GM19239 (cell line): ENCODE measurements at regions not wholly inside any gene's neighbourhood (a gene's known extent, or its start where the extent isn't known, plus 50 kb on each side); places are given as distances from the start of the nearest gene placed in this dataset.
"Not testable (repeated sequence)": the region's sequence is repeated elsewhere in the genome, so short reads cannot be mapped to it uniquely, and the experiment has no call there.

Experiments
- DNase-seq: peaks from one replicate; pipeline ENCODE4 v3.0.0; 2011; ENCODE audit warnings: low spot score; ENCODE audit not compliant: insufficient read length
- FAIRE-seq: peaks from 2 replicates; lab custom pipeline; 2011; peaks lifted over from hg19 to GRCh38; lab: Jason Lieb, UNC

DNA sequence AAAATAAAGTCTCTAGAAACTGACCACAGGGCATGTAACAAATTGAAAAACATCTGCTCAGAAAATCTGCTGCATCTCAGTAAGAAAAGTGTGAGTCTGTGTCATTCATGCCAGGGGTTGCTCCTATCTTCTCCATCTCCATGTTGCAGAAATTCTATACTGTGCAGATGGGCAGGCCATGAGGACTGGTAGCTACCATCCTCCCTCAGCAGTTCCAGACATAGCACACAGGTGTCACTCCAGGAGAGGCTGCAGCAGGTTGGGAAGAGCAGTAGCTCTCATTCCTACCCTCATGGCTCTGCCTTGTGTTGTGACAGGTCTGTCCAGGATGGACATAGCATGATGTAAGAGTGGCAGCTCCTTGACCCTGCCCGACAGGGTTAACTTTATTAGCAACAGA is 173.4 kb downstream of the NDUFS4 start:
- DNase-seq (no peak), FAIRE-seq (no peak)

DNA sequence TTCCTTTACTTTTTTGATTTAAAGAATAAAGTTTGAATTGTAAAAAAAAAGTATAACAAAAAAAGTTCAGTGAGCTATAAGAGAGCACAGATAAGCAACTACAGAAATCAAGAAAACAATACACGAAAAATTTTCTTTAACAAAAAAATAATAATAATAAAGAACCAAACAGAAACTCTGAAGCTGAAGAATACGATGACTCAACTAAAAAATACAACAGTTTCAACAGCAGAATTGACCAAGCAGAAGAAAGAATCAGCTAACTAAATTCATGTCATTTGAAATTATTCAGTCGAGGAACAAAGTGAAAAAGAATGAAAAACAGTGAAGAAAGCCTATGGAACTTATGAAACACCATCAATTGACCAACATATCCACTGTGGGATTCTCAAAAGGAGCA is 177.7 kb downstream of the NDUFS4 start:
- DNase-seq (no peak), FAIRE-seq (no peak)

DNA sequence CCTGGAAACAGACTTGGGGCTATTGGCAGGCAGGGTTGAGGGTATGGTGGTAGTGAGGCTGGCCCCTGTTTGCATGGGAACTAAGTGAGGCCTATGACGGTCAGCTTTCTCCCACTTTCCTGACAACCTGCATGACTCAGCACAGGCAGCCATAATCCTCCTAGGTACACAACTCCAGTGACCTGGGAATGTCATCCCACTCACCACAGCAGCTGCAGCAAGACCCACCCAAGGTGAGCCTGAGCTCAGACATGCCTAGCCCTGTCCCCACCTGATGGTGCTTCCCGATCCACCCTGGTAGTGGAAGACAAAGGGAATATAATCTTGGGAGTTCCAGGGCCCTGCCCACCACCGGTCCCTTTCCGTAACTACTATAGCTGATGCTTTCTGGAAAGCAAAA is 178.7 kb downstream of the NDUFS4 start:
- DNase-seq (no peak), FAIRE-seq (no peak)

DNA sequence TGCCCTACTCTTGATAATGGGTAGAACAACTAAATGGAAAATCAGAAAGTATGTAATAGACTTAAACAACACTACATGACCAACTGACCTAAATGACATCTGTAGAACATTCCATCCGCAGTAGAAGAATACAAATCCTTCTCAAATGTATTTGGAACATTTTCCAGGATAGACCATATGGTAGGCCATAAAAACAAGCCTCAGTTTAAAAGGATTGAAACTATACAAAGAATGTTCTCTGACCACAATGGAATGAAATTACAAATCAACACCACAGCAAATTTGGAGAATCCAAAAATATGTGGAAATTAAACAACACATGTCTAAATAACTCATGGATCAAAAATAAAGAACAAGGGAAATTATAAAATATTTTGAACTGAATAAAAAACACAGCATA is 189.2 kb downstream of the NDUFS4 start:
- FAIRE-seq (no peak), DNase-seq (no peak)

DNA sequence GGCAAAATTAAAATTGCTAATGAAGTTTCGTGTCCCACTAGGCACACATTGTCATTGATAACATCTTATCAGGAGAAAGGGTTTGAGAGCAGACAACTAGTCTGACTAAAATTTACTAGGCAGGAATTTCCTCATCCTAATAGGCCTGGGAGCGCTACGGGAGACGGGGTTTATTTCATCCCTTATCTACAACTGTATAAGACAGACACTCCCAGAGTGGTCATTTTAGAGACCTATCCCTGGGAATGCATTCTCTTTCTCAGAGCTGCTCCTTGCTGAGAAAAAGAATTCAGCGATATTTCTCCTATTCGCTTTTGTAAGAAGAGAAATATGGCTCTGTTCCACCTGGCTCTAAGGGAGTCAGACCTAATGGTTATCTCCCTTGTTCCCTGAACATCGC is 191.8 kb downstream of the NDUFS4 start:
- DNase-seq, FAIRE-seq: not testable (repeated sequence)

DNA sequence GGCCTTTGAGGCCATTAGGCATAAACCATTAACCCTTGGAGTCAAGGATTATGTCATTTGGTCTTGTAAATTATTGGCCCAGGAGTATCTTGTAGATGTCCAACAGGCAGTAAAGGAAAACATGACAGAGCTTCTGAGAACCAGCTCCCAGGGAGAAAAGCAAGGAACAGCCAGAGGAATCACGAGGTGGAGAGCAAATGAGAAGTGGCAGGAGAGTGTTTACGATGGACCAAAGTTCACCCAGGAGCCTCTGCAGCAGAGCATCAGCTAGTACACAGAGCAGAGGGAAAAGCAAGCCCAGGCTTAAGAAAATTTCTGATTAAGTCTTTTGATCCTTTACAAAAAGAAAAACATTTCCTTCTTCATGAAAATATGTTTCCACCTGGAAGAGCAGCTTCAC is 206.2 kb downstream of the NDUFS4 start:
- no peak for FAIRE-seq
- no peak for DNase-seq

DNA sequence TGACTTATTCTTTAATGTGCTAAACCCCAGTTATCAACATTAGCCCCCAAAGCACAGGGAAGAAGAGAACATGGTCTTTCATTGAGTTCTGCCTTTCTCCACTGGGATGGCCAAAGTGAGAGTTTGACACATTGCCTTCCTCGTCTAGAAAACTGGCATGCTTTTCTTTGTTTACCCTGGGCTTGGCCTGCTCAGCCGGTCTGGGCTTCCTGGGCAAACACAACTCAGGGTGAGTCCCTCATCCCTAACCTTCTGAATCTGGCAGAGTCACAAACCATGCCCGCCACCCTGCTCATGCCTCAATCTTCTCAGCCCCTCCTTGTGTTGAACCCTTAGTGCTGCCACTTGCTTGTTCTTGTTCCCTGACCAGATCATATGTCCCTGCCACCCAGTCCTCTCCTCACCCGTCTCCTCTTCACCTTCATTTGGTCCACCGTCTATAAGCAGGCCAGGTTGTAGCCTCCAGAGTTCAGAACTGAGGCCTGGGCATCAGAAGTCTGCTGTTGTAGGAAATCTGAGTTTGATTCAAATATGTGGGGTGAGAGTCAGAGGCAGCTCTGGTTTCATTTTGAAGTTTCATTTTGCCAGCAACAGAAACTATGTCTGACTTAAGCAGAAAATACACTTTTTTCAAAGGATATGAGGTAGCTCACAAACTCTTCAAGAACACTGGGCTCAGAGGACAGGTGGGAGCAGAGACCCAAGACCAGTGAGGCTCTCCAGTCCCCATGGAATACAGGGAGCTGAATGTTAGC is 217.6 kb downstream of the NDUFS4 start:
- no peak for FAIRE-seq
- DNase-seq: no peak

DNA sequence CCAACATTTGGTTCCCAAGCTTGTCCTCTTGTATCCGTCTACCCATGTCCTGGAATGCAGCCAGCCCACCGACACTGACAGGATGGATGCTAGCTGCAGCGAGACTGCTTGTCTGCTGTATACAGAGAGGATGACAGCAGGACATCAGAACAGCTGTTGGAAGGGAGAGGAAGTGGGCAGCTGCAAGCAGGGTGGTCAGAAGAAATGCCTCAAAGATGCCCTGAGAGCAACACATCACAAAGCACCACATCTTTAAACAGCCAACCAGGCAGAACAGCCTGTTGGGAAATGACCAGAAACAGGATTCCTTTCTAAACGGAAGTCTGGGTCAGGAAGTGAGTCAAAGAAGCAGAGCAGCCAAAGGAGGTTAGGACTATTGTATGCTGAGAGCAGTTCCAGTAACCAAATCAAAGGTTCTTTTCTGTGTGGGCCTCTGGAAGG is 219.1 kb downstream of the NDUFS4 start:
- FAIRE-seq (peak; percentile 42), DNase-seq (no peak)

DNA sequence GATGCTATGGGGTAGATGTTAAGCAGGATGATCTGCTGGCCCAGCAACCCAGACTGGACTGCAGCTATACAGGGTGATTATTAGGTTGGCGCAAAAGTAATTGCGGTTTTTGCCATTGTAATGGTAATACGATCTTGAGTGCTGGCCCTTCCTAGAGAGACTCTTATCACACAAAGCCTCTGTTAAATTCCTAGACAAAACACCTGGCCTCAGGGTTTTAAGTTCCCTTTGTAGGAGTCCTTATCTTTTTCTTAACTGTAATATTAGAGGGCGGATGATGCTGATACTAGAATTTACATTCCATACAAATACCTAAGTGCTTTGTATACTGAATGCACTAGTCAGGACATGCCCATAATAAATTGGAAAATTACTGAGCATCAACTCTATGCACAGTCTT is 222.2 kb downstream of the NDUFS4 start:
- DNase-seq (no peak), FAIRE-seq (no peak)

DNA sequence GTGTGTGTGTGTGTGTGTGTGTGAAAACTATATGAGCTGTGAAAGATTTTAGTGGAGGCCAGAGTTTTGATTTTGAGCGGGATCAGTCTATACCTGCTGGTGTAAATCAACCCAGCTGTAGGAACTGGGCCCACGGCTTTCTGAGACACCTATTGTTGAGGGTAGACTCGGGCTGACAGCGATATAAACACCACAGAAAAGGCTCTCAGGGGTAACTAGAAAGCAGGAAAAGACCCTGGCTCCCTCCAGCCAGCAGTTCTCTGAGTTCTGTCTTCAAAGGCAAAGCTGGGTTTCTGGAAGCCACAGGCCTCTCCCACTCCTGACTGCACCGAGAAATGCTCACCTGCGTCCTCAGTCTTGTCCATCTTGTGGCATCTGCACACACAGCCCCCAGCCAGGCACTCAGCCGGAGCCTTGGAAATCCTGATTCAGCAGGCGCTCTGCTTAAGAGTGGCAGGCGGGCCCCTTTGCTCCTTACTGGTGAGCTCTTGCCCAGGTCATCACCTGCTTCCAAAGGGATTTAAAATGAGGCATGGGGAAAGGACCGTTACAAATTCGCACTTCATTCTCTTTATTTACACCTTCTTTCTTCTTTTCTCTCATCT is 223.3 kb downstream of the NDUFS4 start:
- FAIRE-seq (no peak), DNase-seq (no peak)

DNA sequence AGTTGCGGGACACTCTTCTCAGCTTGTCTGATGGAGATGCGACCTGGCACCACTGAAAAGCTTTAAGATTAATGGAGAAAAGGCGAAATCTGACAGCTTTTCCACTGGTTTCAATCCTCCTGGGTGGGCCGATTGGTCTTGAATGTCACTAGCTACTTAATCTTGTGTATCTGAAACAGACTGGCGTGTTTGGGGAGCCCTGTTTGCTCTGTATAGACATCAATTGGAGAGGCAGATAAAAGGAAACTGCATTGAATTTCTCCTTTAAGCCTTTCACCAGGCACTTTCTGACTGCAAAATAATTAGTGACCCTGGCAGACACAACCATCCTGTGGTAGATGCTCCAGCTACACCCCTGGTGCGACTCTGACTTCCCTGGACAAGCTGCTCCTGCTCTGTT is 224.2 kb downstream of the NDUFS4 start:
- no peak for FAIRE-seq
- no peak for DNase-seq

DNA sequence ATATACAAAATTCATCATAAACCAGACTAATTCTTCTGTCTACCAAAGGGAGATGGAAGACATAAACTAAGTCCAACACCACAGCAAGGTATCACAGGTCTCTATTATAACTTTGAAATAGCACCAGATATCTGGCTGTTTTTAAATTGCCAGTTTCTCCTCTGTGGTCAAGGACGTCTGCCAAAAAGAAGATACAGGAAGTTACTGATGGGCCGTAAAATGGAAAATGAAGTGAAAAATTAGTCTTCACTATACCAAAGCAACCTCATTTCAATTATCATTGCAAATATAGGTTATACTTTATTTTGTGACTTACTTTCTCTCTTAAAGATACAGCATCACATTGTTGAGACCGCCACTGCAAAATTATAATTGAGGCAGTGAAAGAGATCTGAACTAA is 225.5 kb downstream of the NDUFS4 start:
- FAIRE-seq (no peak), DNase-seq (no peak)

DNA sequence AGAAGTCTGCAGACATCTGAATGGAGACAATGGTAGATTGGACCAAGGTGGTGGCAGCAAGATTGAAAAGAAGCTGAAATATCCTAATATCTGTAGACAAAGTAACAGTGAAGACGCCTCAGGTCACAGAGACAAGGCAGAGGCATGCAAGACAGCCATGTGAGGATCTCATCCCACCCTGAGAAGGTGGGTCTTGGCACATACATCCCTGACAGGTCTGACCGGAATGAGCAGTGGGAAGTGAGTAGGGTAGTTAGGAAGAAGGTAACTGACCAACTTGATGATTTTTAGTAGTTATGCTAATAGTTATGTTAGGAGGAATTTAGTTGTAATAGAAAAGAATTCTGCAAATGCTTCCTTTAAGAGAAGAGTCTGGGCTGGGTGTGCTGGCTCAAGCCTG is 229.6 kb downstream of the NDUFS4 start:
- DNase-seq (no peak), FAIRE-seq (no peak)

DNA sequence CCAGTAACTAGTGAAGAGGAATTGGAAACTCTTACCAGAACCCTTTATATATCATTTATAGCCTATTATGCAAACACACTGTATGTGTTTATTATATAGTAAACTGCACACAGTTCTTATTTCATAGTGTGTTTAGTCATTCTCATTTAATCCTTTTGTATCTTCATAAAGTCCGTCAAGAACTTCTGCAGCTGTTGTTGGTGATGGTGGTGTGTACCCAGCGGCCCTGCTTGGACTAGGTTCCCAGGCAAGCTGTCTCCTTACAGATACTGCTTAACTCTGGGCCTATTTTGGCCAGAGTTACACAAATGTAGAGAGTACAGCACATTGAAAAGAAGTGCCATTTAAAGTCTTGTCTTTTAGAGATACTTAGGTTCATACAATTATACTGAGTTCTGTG is 231.9 kb downstream of the NDUFS4 start:
- DNase-seq (no peak), FAIRE-seq (no peak)

DNA sequence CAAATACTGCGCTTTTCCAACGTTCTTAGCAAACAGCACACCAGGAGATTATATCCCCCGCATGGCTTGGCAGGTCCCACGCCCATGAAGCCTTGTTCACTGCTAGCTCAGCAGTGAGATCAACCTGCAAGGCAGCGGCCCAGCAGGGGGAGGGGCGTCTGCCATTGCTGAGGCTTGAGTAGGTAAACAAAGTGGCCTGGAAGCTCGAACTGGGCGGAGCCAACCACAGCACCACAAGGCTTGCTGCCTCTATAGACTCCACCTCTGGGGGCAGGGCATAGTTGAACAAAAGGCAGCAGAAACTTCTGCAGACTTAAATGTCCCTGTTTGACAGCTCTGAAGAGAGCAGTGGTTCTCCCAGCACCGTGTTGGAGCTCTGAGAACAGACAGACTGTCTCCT is 239.2 kb downstream of the NDUFS4 start:
- DNase-seq: not testable (repeated sequence)

DNA sequence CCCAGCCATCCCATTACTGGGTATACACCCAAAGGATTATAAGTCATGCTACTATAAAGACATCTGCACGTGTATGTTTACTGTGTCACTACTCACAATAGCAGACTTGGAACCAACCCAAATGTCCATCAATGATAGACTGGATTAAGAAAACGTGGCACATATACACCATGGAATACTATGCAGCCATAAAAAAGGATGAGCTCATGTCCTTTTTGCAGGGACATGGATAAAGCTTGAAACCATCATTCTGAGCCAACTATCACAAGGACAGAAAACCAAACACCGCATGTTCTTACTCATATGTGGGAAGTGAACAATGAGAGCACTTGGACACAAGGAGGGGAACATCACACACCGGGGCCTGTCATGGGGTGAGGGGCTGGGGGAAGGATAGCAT is 248.0 kb downstream of the NDUFS4 start:
- not testable (repeated sequence) for FAIRE-seq

More for the DNA sequence above, 239.2 kb downstream of the NDUFS4 start:
- FAIRE-seq: not testable (repeated sequence)

DNA sequence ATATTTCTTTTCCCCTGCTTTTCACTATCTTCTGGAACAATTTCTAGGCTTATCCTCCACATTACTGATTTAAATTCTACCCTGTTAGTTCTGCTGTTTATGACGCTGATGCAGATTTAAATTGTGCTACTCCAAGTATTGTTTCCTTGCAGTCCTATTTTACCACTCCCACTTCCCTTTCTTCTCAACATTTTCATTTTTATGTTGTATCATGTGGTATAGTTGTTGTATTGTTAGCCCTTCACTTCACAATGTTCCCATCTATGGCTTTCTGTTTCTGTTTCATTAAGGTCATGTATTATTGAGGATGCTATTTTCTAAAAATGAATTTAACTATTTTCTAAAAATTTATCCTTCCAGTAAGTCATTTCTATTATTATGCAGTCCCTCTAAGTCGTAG is 254.4 kb downstream of the NDUFS4 start:
- FAIRE-seq (peak; percentile 57), DNase-seq (no peak)

More for the DNA sequence above, 248.0 kb downstream of the NDUFS4 start:
- DNase-seq: not testable (repeated sequence)

DNA sequence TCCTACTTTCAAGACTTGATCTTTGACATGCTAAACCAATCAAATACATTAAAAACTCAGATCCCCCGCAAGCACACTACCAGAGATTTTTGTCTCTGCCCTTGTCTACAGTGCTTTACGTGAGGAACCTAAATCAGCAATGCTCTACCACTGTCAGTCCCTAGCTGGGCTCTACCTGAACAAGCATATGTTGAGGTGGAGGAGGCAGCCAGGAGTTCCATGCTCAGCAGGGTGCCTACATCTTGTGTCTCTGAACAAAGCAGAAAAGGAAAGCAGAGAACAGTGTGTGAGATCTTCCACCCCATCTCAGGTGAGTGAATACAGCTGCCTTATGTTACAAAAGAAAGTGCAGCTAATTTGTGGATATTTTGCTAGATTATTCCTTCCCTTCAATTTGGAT is 255.0 kb downstream of the NDUFS4 start:
- FAIRE-seq (no peak), DNase-seq (no peak)

DNA sequence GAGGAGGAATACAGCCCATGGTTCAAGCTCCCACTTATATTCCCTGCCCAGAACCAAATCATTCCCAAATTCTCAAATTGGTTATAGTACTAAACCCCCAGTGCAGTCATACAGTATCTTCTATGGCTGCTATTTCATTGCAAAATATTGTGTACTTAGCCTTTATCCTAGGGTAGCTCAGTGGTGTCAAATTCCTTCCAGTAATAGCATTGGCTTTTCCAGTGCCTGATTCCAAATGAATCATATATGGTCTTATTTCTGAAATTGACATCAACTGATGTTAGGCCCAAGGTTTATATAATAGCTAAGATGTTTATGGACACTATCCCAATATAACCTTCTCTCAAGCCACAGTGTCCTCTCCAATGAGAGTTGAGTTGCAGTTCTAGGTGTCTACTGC is 256.7 kb downstream of the NDUFS4 start:
- DNase-seq (no peak), FAIRE-seq (no peak)

DNA sequence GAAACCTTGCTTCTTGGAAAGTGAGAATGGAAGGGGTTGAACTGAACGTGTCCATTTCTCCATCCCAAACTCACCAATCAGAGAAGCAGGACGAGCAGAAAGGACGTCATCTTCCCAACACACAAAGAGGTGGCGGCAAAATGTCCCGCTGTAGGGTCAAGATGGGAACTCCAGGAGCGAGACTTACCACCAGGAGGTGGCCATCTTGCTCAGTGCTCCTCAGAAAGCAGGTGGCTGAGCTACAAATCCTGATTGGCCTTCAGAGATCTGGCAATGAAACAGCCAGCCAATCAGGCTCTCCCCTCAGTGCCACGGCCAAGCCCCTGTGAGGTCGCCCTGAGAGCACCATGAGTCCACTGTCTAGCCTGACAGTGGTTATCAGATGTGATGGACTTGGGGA is 259.0 kb downstream of the NDUFS4 start:
- FAIRE-seq (no peak), DNase-seq (no peak)

DNA sequence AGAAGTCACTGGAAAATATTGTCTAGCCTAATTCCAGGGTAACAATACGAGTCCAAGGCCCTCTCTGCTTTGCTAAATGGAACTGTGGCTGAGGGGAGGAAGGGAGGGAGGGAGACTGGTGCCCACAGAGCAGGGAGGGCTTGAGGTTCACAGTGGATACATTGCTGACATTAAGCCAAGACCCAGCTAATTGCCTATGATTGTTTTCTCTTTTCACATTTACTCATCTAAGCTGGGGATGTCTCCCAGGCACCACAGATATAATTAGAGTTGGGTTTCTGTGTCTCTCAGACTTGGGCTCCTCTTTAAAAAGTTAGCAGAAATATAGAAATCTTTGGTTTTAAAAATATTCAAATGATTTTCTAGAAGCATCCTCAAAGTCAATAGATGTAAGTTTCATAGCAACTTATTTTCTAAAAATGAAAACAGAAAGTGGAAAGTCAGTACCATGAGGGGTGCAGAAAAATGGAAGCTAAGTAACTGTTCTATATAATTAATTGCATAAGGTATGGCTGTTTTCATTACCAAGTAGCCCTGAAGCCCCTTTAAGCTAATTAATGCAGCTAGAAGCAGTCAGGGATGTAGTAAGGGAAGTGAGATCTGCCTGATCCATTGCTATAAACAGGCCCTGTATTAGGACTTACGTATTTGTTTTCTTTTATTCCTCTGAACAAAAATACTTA is 259.8 kb downstream of the NDUFS4 start:
- FAIRE-seq (no peak), DNase-seq (no peak)
